ENCODE measurements at regions not wholly inside any gene's neighbourhood (a gene's known extent, or its start where the extent isn't known, plus 50 kb on each side); places are given as distances from the start of the nearest gene placed in this dataset.

- DNase-seq (ENCODE audit: low read depth, low spot score), result no peak
These were observed 295.0 kb upstream of the RASGRP1 start for GRCh38 chr15:38859574-38859973.

- no peak for DNase-seq (ENCODE audit: low read depth, low spot score)
These were observed 295.6 kb upstream of the RASGRP1 start for GRCh38 chr15:38860253-38860652.

GRCh38 chr15:38860674-38861073, 296.1 kb upstream of the RASGRP1 start:
- DNase-seq (ENCODE audit: low read depth, low spot score), result no peak

- DNase-seq (ENCODE audit: low read depth, low spot score), result no peak
These were observed 296.5 kb upstream of the RASGRP1 start for GRCh38 chr15:38861108-38861507.

GRCh38 chr15:38862099-38862498, 297.5 kb upstream of the RASGRP1 start:
- DNase-seq (ENCODE audit: low read depth, low spot score), result no peak

- DNase-seq (ENCODE audit: low read depth, low spot score), result no peak
These were observed 298.8 kb upstream of the RASGRP1 start for GRCh38 chr15:38863381-38863780.

GRCh38 chr15:38864122-38864521, 299.5 kb upstream of the RASGRP1 start:
- DNase-seq (ENCODE audit: low read depth, low spot score), result no peak

GRCh38 chr15:38864827-38865581, 300.4 kb upstream of the RASGRP1 start:
- DNase-seq (ENCODE audit: low read depth, low spot score), result no peak

- no peak for DNase-seq (ENCODE audit: low read depth, low spot score)
These were observed 302.9 kb upstream of the RASGRP1 start for GRCh38 chr15:38867556-38867955.

- no peak for DNase-seq (ENCODE audit: low read depth, low spot score)
These were observed 303.9 kb upstream of the RASGRP1 start for GRCh38 chr15:38868326-38869114.

- no peak for DNase-seq (ENCODE audit: low read depth, low spot score)
These were observed 307.0 kb upstream of the RASGRP1 start for GRCh38 chr15:38871638-38872037.

- no peak for DNase-seq (ENCODE audit: low read depth, low spot score)
These were observed 308.1 kb upstream of the RASGRP1 start for GRCh38 chr15:38872732-38873131.

- DNase-seq (ENCODE audit: low read depth, low spot score), result no peak
These were observed 308.5 kb upstream of the RASGRP1 start for GRCh38 chr15:38873158-38873557.

GRCh38 chr15:38874464-38874863, 309.9 kb upstream of the RASGRP1 start:
- no peak for DNase-seq (ENCODE audit: low read depth, low spot score)

GRCh38 chr15:38876211-38876610, 311.6 kb upstream of the RASGRP1 start:
- no peak for DNase-seq (ENCODE audit: low read depth, low spot score)

- DNase-seq (ENCODE audit: low read depth, low spot score), result no peak
These were observed 312.0 kb upstream of the RASGRP1 start for GRCh38 chr15:38876621-38877020.

GRCh38 chr15:38877471-38877870, 312.9 kb upstream of the RASGRP1 start:
- DNase-seq (ENCODE audit: low read depth, low spot score), result no peak

- no peak for DNase-seq (ENCODE audit: low read depth, low spot score)
These were observed 313.4 kb upstream of the RASGRP1 start for GRCh38 chr15:38878026-38878425.

- DNase-seq (ENCODE audit: low read depth, low spot score), result no peak
These were observed 314.3 kb upstream of the RASGRP1 start for GRCh38 chr15:38878926-38879325.

- no peak for DNase-seq (ENCODE audit: low read depth, low spot score)
These were observed 315.4 kb upstream of the RASGRP1 start for GRCh38 chr15:38879909-38880471.

GRCh38 chr15:38882221-38882620, 317.6 kb upstream of the RASGRP1 start:
- DNase-seq (ENCODE audit: low read depth, low spot score), result no peak

- no peak for DNase-seq (ENCODE audit: low read depth, low spot score)
These were observed 319.4 kb upstream of the RASGRP1 start for GRCh38 chr15:38883987-38884386.

GRCh38 chr15:38885001-38885400, 320.4 kb upstream of the RASGRP1 start:
- no peak for DNase-seq (ENCODE audit: low read depth, low spot score)

Measured in iPS DF 19.7 (cell line).